Inflammatory macrophage treated with lipopolysaccharide for 4 hours (primary cell): ENCODE measurements at regions not wholly inside any gene's neighbourhood (a gene's known extent, or its start where the extent isn't known, plus 50 kb on each side); places are given as distances from the start of the nearest gene placed in this dataset.
"Not testable (repeated sequence)": the region's sequence is repeated elsewhere in the genome, so short reads cannot be mapped to it uniquely, and the experiment has no call there.

Experiments used
- DNase-seq: peaks from one replicate; pipeline ENCODE4 v3.0.0-alpha.2; 2020

DNA sequence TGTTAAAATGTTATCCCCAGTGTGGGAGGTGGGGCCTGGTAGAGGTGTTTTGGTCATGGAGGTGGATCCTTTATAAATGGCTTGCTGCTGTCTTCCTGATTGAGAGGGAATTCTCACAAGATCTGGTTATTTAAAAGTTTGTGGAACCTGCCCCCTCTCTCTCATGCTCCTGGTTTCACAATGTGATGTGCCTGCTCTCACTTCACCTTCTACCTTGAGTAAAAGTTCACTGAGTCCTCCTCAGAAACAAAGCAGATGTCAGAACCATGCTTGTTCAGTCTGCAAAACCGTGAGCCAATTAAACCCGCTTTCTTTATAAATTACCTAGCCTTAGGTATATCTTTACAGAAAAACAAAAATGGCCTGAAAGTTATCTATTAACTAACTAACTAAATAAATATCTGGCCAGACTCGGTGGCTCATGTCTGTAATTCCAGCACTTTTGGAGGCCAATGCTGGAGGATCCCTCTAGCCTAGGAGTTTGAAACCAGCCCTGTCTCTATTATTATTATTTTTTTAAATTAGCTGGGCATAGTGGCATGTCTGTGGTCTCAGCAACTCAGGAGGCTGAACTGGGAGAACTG lies 1067.4 kb downstream of the CDH9 start:
- no peak for DNase-seq

DNA sequence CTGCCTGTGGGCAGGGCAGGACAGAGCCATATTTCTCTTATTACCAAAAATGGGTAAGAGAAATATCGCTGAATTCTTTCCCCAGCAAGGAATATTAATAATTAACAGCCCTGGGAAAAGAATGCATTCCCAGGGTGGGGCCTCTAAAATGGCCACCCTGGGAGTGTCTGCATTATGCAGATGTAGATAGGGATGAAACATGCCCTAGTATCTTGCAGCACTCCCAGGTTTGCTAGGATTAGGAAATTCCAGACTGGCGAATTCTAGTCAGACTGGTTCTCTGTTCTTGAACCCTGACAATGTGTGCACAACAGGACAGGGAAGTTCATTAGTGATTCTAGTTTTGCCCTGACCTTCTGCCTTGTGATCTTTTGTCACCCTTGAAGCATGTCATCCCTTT lies 1069.3 kb downstream of the CDH9 start:
- DNase-seq, result not testable (repeated sequence)

DNA sequence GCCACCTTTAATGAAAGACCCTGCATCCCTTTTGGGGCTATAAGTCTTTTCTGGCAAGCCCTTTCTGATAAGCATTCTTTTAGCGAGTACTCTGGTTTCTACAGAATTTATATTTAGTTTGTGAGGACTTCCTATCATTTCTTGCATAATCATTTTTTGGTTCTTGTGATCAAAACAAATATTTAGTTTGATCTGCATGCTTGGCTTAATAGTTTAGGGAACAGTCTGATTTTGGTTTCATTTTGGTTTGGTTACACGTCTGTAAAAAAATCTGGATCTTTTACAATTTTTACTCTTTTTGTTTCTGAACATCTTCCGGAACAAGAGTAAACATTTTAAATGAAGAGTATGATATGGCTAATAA lies 1074.4 kb downstream of the CDH9 start:
- DNase-seq, result no peak

- no peak for DNase-seq
Observed at GRCh38 chr5:25963251-25964008, 1075.0 kb downstream of the CDH9 start.

DNA sequence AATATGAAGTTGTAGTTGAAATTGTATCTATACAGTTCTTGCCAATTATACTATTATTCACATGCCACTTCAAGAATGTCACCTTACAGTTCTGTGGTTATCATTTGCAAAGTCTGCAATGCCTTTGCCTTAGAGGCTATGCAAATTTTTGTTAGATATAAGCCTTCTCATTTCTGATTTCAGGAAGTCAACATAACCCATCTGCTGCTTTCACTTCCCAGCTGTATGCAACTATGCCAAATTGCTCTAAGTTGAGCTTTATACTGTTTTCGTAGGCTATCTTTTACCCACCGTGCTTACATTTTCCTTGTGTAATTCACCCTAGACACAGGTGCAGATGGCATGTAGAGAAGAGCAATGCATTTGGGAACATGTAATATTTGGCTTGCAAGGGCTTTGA lies 1083.0 kb downstream of the CDH9 start:
- DNase-seq, result no peak

- DNase-seq, result no peak
Observed at GRCh38 chr5:25950681-25951080, 1087.7 kb downstream of the CDH9 start.

- no peak for DNase-seq
Observed at GRCh38 chr5:25948278-25948677, 1090.1 kb downstream of the CDH9 start.

- DNase-seq, result no peak
Observed at GRCh38 chr5:25944786-25945185, 1093.6 kb downstream of the CDH9 start.

- no peak for DNase-seq
Observed at GRCh38 chr5:25909163-25909562, 1129.2 kb downstream of the CDH9 start.

DNA sequence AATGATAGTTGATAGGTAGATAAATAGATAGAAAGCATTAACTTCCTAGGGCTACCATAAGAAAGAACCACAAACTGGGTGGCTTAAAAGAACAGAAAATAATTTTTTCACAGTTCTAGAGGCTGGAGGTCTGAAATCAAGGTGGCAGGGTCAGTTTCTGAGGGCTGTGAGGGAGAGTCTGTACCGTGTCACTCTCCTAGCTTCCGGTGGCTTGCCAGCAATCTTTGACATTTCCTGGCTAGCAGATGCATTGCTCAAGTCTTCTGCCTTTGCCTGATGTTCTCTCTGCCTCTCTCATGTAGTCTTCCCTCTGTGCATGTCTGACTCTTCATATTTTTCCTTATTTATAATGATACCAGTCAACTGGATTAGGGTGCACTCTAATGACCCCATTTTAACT lies 1132.7 kb downstream of the CDH9 start:
- DNase-seq, result no peak

DNA sequence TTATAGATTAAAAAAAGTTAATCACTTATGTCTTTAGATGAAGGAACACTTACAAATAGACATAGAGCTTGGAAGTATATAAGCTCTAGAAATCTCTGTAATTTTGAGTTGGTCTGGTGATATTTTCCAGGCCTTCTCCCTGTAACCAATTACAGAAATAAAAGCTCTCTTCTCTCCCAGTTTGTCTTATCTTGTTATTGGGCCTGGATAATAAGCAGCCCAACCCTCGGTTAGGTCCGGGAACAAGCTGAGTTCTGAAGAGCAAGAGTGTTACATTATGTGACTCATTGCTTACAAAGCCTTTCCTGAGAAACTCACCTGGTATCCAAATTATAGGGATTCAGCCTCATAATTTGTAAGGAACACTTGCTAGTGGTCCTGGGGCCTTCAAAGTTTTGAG lies 1146.2 kb downstream of the CDH9 start:
- DNase-seq, result no peak

- DNase-seq, result no peak
Observed at GRCh38 chr5:25891691-25892090, 1146.7 kb downstream of the CDH9 start.

- DNase-seq, result no peak
Observed at GRCh38 chr5:25881318-25882036, 1156.9 kb downstream of the CDH9 start.

GRCh38 chr5:25863811-25864210 lies 1174.6 kb downstream of the CDH9 start:
- DNase-seq, result no peak

DNA sequence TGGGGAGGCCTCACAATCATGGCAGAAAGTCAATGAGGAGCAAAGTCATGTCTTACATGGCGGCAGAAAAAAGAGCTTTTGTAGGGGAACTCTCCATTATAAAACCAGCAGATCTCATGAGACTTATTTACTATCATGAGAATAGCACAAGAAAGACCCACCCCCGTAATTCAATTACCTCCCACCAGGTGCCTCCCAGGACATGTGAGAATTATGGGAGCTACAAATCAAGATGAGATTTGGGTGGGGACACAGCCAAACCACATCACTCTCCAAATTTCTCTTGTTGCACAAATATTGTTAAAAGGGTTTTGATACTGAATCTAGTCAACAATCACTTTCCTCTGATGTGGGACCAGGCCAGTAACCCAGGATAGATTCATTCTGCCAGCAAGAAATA lies 1176.1 kb downstream of the CDH9 start:
- no peak for DNase-seq

GRCh38 chr5:25858019-25858418 lies 1180.4 kb downstream of the CDH9 start:
- no peak for DNase-seq

DNA sequence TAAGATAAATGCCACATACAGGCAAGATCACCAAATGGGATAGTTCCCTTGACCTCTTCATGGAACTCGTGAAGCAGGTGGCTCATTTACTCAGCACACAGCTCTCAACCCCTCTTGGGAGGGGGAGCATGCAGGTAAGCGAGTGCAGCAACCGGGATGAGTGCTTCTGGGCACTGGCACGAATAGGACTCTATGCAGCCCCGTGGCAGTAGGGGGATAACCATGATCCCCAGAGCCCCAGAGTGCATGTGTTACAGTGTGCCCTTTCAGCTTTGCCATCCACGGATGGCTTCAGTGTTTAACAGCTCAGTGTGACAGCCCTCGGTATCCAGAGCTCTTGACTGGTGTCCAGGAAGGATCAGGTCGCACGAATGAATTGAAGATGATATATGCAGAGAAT lies 1187.1 kb downstream of the CDH9 start:
- DNase-seq, result no peak

DNA sequence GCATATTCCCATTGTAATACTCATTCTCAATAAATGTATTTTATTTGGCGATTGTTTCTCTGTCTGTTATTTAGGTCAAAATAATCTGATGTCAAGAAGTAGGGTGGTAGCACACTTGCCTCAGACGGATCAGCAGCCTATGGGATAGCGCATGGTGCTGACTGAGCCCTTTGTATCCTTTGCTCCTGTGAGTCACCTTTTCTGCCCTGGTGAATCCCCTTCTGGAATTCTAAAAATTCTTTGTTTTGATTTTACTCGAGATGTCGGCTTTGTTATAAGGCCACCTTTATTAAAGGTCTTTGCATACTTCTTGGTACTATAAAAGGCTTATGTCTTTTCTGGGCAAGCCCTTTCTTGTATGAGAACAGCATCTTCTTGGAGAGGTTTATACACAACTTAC lies 1187.8 kb downstream of the CDH9 start:
- no peak for DNase-seq

- DNase-seq, result no peak
Observed at GRCh38 chr5:25849270-25849669, 1189.1 kb downstream of the CDH9 start.

GRCh38 chr5:25823330-25823873 lies 1178.6 kb upstream of the CDH10 start:
- DNase-seq, result no peak
